HG03196 (cell line): ENCODE measurements at regions not wholly inside any gene's neighbourhood (a gene's known extent, or its start where the extent isn't known, plus 50 kb on each side); places are given as distances from the start of the nearest gene placed in this dataset.
"Not testable (repeated sequence)": the region's sequence is repeated elsewhere in the genome, so short reads cannot be mapped to it uniquely, and the experiment has no call there.

Experiments
- ATAC-seq: cut with Tn5 transposase; IDR thresholded peaks from one replicate; pipeline ENCODE4 v1.9.1; 2021; ENCODE audit not compliant: unreplicated experiment

- no peak for ATAC-seq
Measured at GRCh38 chr13:73819711-73820110, 314.5 kb downstream of the KLF12 start.

DNA sequence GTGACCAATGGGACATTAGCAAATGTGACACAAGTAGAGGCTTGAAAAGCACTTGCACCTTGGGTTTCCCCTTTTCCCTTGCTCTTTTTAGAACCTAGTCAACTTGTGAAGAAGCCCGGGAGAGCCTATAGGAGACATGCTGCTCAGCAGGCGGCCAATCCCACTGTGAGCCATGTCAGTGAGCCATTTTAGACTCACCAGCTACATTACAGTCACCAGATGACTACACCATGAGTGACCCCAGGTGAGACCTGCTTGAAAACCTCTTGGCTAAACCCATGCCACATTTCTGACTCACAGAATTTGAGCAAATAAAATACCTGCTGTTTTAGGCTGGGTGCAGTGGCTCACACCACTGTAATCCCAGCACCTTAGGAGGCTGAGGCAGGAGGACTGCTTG, 317.5 kb downstream of the KLF12 start:
- no peak for ATAC-seq

DNA sequence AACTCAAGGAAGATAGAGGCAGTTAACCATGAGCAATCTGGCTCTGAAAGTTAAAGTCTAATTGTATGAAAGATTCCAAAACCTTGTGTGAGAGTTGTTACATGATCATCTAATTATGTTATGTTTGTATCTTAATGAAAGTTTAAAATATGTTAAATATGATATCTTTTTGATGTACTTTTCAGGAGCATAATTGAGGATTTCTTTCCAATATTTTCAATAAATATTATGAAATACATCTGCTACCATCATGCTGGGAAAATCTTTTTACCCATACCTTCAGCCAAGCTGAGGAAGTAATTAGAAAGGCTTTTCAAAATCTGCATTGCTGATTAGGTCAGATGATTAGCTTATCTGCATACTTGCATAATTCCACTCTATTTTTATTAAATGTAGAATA, 318.4 kb downstream of the KLF12 start:
- no peak for ATAC-seq

DNA sequence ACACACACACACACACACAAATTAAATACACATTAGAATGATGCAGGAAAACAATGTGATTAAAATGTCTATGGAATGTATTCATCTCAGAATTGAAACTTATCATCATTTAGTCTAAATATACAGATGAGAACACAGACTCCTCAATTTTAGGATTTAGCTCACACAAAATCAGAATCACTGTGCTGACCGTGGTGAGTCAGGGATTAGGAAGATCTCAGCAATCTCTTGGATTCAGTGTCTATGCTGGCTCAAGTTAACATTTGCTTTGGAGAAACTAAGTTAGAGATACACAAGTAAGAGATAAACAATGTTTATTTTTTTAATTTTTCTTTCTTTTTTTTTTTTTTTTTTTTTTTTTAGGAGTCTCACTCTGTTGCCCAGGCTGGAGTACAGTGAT, 323.6 kb downstream of the KLF12 start:
- no peak for ATAC-seq

DNA sequence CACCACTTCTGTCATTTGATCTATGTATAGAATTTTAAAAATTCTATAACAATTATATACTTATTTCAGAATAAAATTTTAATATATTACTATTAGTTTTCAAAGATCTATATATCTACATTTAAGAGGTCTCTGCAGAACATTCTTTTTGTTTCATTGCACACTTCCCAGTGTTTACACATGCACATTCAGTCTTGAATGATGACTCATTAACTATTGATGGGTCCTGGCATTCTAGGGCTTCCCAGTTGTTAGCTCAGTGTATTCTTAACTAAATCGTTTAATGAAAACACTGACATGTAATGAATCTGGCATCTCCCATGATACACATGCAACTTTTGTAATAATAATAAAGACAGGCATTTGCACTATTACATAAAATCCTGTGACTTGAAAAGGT, 324.6 kb downstream of the KLF12 start:
- ATAC-seq = no peak

DNA sequence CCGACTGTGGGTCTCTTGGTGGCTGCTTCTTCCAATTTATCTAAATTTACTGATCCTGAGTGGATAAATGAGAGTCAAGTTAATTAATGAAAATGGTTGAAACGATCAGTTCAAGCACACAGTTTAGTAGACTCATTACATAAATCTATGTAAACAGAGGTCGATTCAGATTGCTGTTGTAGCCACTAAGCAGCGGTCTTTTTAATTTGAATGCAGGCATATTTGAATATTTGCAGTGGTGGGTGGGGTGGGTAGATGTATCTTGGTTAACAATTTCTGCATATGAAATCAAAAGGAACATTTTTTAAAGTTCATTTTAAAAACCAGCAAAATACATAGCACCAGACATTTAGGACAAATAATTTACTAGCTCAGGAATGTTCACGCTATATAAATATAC, 325.9 kb downstream of the KLF12 start:
- ATAC-seq = no peak

DNA sequence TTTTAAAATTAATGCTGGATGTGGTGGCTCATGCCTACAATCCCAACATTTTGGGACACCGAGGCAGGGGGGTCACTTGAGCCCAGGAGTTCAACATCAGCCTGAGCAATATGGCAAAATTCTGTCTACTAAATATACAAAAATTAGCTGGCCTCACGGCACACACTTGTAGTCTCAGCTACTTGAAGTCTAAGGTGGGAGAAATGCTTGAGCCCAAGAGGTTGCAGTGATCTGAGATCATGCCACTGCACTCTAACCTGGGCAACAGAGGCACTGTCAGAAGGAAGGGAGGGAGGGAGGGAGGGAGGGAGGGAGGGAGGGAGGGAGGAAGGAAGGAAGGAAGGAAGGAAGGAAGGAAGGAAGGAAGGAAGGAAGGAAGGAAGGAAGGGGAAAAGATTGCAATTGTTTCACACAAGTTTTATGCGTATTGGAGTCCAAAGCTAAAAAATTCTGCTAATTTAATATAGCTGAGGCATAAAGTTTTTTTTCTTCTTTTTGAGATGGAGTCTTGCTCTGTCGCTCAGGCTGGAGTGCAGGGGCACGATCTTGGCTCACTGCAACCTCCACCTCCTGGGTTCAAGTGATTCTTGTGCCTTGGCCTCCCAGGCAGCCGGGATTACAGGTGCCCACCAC, 328.8 kb downstream of the KLF12 start:
- ATAC-seq = not testable (repeated sequence)

- no peak for ATAC-seq
Measured at GRCh38 chr13:73803997-73804396, 330.2 kb downstream of the KLF12 start.

GRCh38 chr13:73800011-73800410, 334.2 kb downstream of the KLF12 start:
- no peak for ATAC-seq

GRCh38 chr13:73794755-73795154, 339.4 kb downstream of the KLF12 start:
- ATAC-seq = no peak

GRCh38 chr13:73793361-73793760, 340.8 kb downstream of the KLF12 start:
- no peak for ATAC-seq

- no peak for ATAC-seq
Measured at GRCh38 chr13:73792796-73793195, 341.4 kb downstream of the KLF12 start.

DNA sequence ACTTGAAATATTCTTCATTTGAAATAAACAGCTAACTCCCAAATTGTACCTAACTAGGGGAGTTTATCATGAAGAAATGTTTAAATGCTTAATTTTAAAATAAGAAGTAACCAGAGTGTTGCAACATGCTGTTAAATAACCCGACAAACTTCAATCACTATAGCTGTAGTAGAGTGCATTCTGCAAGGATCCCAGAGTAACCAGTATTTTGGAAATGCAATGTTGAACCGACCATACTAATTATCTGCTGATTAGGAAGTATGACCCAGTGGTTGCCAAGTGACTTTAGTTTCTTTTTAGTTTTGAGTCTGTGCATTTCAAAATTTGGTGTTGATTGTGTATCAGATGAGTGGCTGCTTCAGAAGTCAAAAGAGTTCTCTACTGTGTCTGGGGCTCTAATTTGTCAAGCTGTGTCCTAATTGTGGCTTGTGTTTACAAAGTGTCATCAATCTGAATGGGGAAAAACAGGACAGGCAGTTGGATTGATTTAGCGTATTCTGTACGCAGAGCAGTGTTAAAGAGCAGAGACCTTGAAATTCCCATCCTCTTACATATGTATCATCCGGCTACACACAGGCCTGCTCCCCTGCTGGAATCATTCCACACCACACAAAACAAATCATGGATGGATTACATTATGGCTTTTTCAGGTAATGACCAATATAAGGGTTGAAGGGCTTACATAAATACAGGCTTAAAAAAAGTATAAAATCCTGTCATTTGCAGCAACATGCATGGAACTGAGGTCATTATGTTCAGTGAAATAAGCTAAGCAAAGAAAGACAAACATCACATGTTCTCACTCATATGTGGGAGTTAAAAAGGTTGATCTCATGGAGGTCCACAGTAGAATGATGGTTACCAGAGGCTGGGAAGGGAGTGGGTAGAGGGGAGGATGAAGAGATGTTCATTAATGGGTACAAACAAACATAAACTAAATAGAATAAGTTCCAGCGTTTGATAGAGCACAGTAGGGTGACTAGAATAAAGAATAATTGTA, 351.5 kb downstream of the KLF12 start:
- no peak for ATAC-seq

DNA sequence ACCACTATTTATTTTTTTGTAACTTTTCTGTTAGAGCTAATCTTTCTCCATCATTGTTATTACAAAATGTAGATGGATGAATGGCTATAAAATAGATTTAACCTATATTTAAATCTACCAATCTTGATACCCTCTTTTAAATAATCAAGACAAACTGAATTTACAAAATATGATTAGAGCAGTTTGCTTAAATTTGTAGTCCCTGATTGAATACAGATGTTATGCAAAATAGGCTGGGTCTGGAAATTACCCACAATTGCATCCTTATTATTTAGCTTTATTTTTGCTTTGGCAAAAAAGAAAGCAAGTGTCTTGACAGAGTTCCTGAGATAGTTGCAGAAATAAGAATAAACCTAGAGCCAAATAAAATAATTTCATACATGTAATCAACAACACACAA, 352.8 kb downstream of the KLF12 start:
- no peak for ATAC-seq

- ATAC-seq = no peak
Measured at GRCh38 chr13:73779881-73780280, 354.3 kb downstream of the KLF12 start.

DNA sequence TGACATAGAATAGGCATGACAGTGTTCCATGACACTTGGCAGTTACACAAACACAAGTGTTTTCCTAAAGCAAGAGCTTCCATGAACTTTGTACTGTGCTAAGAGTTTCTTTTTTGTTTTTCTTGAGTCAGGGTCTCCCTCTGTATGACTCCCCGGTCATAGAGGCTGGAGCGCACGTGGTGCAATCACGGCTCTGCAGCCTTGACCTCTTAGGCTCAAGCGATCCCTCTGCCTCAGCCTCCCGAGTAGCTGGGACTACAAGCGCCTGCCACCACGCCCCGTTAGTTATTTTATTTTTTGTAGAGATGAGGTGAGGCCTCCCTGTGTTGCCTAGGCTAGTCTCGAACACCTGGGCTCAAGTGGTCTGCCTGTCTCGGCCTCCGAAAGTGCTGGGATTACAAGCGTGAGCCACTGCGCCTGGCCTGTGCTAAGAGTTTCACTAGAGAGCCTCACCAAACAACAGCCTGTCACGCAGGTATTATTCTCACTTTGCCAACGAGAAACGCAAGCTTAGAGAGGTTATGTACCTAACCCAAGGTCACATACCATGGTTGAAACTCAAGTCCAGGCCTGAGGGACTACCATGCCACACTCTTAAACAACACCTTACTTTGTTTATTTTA, 355.9 kb downstream of the KLF12 start:
- no peak for ATAC-seq

DNA sequence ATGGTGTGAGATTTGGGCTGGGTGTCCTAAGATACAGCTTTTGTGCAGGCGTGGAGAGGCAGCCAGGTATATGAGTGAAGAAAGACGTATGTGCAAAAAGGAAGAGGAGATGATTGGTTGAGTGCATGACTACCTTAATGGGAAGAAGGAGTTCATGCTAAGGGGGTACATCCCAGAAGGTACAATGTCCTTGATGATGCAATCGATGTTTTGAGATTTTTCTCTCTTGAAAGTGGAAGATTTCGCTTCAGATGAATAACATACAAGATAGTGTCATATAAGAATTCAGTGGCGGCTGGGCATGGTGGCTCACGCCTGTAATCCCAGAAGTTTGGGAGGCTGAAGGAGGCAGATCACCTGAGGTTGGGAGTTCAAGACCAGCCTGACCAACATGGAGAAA, 357.1 kb downstream of the KLF12 start:
- no peak for ATAC-seq

DNA sequence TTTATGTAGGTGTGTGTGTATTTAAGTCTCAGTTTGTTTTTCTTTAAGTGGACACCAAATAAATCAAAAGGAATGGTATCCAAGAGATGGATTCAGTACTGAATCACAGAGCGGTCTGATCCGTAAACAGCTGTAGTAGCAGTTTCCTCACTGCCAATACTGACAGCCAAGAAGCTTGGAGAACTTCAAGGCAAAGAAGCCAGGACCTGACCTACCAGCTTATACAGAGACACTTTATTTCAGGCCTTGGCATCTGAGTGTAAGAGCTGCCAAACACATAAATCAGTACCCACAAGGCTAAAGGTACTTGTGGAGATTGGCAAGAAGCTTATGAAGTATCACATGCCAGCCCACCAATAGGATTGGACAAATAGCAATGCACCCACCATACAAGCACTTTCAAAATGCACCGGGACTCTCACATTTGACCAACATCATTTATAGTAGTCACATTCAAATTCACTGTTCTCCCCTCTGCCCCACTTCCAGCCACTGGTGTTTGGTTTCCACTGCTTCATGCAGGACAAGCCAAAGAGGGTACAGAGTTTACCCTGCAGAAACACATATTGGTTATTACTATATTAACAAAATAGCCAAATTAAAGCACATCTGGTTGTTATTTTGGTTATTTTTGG, 357.9 kb downstream of the KLF12 start:
- no peak for ATAC-seq

DNA sequence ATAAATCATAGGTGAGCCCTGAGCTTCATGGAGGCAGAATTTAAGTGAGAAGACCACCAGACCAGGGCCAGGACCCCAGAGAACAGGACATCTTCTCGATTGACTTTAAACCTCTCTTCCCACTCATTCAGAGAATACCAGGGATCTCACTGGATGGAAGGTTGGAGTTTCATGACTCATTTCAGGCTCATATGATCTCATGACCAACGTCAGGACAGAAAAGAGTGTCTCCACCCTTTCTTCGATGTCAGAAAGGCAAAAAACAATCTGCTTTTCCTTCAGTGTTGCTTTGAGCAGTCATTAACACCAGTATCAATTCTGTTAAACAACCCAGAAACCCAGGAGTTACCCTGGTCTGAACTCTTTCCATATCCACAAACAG, 361.0 kb downstream of the KLF12 start:
- no peak for ATAC-seq

DNA sequence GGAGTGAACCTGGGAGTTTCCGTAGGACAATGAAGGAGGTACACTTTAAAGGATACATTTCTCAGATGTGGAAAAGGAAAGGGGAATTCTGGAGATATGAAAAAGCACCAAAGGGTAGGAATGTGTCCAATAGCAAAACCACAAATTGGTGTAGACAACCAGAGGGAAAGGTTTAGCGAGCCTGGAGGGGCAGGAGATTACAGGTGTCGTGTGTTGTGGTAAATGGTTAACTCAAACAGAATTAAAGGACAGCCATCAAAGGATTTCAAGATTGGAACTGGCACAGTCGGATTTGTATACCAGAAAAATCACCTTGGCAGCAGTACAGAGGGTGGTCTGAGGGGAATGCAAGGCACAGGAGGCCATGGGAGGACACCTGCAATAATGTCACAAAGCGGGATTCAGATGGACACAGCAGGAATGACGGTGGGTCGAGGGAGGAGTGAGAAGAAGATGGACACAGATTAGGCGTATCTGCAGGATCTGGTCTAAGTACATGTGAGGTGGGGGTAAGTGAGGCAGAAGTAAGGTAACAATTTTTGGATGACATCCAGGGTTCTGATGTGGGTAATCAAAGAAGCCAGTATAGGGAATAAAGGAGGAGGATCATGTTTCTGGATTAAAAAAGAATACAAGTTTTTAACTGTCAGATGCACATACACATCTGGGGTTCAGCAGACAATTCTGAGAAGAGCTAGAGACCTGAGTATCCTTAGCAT, 361.6 kb downstream of the KLF12 start:
- no peak for ATAC-seq
